ENCODE measurements at regions not wholly inside any gene's neighbourhood (a gene's known extent, or its start where the extent isn't known, plus 50 kb on each side); places are given as distances from the start of the nearest gene placed in this dataset.

DNA sequence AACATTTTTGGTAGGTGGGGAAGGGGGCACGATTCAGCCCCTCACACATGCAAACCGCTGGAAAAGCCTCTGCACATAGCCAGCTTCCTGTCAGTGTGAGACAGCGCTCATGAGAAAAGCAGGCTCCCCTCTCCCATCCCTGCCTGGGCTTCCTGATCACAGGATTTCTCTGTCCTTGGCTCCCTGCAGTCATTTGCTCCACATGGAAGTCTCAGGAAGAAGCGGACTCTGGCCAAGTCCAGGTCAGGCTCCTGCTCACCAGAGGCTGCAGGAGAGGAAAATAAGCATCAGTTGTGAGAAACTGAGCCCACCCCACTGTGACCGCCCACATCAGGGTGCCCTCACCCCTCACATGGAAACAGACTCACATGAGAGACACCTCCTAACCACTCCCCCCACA, 664.3 kb upstream of the TENM3 start:
- TF ChIP-seq, protein P1, sequence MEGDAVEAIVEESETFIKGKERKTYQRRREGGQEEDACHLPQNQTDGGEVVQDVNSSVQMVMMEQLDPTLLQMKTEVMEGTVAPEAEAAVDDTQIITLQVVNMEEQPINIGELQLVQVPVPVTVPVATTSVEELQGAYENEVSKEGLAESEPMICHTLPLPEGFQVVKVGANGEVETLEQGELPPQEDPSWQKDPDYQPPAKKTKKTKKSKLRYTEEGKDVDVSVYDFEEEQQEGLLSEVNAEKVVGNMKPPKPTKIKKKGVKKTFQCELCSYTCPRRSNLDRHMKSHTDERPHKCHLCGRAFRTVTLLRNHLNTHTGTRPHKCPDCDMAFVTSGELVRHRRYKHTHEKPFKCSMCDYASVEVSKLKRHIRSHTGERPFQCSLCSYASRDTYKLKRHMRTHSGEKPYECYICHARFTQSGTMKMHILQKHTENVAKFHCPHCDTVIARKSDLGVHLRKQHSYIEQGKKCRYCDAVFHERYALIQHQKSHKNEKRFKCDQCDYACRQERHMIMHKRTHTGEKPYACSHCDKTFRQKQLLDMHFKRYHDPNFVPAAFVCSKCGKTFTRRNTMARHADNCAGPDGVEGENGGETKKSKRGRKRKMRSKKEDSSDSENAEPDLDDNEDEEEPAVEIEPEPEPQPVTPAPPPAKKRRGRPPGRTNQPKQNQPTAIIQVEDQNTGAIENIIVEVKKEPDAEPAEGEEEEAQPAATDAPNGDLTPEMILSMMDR (IDR thresholded peaks at IDR 0.05; ENCODE audit: insufficient read depth, low read length), result no peak
- TF ChIP-seq SPI1 (IDR thresholded peaks at IDR 0.05; ENCODE audit: borderline replicate concordance, low read depth) (no peak), POLR2AphosphoS5 (IDR thresholded peaks at IDR 0.05; ENCODE audit: low read depth) (no peak)

All from HL-60 (cell line).